Epithelial cell of prostate (primary cell): ENCODE measurements at regions not wholly inside any gene's neighbourhood (a gene's known extent, or its start where the extent isn't known, plus 50 kb on each side); places are given as distances from the start of the nearest gene placed in this dataset.
A peak's percentile ranks its signal among the peaks of the same experiment; 100 is the strongest.

Experiments
- DNase-seq: peaks from one replicate; pipeline ENCODE4 v3.0.0-alpha.2; 2011; ENCODE audit warnings: low read depth, low spot score
- H3K27ac ChIP-seq: fragments of 450-650 bp; 2 replicates; pipeline ENCODE4 v1.5.1; 2017; ENCODE audit warnings: mild to moderate bottlenecking

- DNase-seq: no peak
- peak overlapping the region; percentile 86 for H3K27ac ChIP-seq
These were observed 62.9 kb upstream of the IL17B start for GRCh38 chr5:149441986-149442385.

DNA sequence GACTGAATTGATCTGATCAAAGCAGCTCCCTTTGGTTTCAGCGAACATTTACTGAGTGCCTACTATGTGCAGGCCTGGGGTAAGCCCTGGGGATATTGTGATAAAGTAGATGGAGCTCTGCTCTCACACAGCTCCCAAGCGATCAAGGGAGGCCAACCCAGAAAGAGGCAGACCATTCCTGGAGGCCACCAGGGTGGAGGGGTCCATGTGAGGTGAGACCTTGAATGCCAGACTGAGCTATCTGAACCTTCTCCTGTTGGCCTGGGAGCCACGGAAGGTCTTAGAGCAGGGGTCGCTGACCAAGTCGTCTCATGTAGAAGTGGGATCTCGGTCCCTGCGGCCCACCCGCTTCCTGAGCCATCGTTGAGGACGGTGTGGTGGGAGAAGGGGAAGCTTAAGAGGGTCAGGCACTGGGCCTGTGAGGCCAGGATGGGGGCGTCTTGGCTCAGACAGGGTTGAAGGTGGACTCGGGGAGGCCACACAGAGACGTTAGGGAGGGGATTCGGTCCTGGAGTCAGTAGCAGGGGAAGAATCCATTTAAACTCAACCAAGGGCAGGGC, 62.2 kb upstream of the IL17B start:
- DNase-seq: no peak
- H3K27ac ChIP-seq: peak overlapping the region; percentile 86

DNA sequence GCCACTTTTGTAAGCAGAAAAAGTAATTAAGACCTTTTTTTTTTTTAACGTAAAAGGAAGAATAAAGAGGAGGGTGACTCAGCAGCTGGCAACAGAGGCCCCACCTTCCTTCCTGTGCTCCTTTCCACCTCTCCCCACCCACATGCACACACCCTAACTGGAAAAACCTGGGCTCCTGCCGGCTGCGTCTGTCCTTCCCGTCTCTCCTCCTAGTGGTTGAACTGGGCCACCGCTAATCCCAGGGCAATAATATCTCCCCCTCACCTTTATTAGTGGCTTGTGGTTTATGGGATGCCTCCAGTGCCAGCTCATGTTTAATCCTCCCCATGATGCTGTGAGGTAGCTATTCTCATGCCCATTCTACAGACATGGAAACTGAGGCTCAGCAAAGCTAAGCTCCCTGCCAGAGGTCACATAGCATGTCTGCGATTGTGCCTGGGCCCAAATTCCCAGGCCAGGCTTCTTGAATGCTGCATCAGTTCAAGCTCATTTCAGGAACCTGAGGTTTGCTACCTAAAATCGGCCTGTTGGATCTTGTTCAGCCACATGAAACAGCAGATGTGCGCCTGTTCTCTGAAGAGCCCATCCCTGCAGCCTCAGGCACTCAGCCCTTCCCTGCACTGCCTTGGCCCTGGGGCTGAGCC, 60.9 kb upstream of the IL17B start:
- H3K27ac ChIP-seq: peak overlapping the region; percentile 86
- DNase-seq: peak; percentile 91

DNA sequence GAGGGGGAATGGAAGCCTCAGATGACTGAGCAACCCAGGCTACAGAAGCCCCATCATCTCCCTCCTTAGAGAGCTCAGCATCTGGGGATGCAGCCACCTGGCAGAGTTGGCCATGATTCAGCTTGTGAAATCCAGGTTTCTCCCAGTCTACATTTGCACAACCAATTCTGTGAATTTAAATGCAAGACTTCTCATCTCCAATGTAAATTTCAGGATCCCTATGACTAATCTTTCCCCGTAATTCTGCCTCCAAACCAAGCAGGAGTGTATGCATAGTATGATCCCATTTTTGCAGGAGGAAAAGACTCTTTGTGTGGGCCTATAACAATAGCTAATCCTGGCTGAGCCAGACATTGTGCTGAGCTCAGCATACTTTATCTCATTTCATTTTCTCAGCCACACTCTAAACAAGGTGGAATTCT, 59.6 kb upstream of the IL17B start:
- peak overlapping the region; percentile 86 for H3K27ac ChIP-seq
- no peak for DNase-seq

DNA sequence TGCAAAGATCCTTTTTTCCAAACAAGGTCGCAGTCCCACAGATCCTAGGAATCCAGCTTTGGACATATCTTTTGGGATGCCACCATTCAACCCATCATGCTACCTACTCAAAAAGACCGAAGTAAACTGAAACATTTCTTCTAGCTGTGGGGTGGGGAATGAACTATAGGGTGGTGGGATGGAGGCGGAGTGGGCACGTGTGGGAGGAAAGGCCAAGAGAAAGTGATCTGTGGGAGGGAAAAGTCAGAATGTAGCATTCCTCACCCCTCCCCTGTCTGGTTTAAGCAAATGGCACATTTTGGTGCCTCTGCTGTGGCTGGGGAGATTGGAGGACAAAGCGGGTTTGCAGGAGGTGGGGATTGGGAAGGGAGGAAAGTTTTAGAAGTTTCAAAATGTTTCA, 59.2 kb upstream of the IL17B start:
- H3K27ac ChIP-seq: peak overlapping the region; percentile 86
- DNase-seq: no peak

DNA sequence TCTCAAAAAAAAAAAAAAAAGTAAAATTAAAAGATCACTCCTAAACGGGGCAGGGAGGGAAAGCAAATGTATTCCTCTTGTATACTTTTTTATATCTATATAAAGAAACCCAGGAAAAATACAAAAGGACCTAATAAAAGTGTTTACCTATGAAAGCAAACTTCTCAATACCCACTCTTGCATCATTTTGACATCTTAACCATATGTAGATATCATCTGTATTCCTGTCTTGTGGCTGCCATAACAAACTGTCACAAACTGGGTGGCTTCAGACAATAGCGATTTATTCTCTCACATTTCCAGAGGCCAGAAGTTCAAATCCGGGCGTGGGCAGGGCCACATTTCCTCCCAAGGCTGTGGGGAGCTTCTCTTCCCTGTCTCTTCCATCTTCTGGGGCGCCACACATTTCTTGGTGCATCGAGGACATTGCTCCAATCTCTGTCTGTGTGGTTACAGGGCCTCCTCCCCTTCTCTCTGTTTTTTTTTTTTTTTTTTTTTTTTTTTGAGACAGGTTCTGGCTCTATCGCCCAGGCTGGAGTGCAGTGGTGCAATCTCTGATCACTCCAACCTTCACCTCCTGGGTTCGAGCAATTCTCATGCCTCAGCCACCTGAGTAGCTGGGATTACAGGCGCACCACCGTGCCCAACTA, 58.4 kb upstream of the IL17B start:
- DNase-seq: no peak
- no peak overlapping the region for H3K27ac ChIP-seq

- no peak overlapping the region for H3K27ac ChIP-seq
- no peak for DNase-seq
These were observed 56.6 kb upstream of the IL17B start for GRCh38 chr5:149435660-149436059.

DNA sequence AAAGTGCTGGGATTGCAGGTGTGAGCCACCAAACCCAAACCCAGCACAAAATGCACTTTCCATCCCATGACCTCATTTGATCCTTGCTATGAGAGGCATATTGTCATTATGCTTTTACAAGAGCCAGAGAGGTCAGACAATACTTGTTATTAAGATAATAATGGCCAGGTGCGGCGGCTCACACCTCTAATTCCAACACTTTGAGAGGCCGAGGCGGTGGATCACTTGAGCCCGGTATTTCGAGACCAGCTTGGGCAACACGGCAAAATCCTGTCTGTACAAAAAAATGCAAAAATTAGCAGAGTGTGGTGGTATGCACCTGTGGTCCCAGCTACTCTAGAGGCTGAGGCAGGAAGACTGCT, 55.9 kb upstream of the IL17B start:
- no peak overlapping the region for H3K27ac ChIP-seq
- no peak for DNase-seq

DNA sequence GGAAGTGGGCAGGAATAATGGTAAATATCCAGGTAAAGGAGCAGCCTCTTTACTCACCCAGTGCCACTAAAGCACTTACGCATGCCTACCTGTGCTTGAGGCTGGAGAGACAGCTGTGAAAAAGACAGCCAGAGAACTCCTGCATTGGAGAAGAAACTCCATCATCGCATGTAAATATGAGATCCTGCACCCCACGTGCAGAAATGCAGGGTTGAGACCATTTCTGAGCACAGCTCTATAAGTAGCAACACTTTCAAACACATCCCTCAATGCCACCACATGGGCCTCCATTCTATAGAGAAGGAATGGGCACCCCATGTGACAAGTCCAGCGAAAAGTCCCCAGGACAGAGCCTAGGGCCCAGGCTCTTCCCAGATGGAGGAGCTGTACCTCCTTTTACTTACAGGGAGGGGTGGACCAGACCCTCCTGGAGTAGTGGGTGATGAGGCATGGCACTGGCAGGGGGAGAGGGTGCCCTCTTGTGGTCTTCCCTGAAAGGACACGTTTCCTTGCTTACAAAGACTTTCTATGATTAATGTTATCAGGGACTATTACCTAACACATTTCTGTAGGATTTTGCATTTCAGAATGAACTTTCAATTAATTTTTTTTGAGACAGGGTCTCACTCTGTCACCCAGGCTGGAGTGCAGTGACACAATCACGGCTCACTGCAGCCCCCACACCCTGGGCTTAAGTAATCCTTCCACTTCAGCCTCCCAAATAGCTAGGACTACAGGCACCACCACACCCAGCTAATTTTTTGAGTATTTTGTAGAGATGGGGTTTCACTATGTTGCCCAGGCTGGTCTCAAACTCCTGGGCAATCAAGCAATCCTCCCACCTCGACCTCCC, 55.3 kb upstream of the IL17B start:
- DNase-seq: no peak
- no peak overlapping the region for H3K27ac ChIP-seq

GRCh38 chr5:149433524-149434131, 54.5 kb upstream of the IL17B start:
- no peak overlapping the region for H3K27ac ChIP-seq
- DNase-seq: no peak

GRCh38 chr5:149432911-149433401, 53.9 kb upstream of the IL17B start:
- no peak overlapping the region for H3K27ac ChIP-seq
- DNase-seq: no peak

- H3K27ac ChIP-seq: no peak overlapping the region
- no peak for DNase-seq
These were observed 53.3 kb upstream of the IL17B start for GRCh38 chr5:149432376-149432775.

- no peak for DNase-seq
- no peak overlapping the region for H3K27ac ChIP-seq
These were observed 51.0 kb upstream of the IL17B start for GRCh38 chr5:149429839-149430721.
